Endothelial cell of umbilical vein (primary cell): ENCODE measurements at regions not wholly inside any gene's neighbourhood (a gene's known extent, or its start where the extent isn't known, plus 50 kb on each side); places are given as distances from the start of the nearest gene placed in this dataset.

Source experiments
- BruUV-seq: library from RNA; stranded (reverse); fragments of 400-500 nt; replicated peaks from 2 replicates; lab custom pipeline; 2021; lab: Mats Ljungman, UMichigan
- CTCF ChIA-PET: fragments of 300-600, 350-600 bp; sonication (Branson Sonifier 250); formaldehyde crosslinking; loops from one replicate; lab custom pipeline; 2021; ENCODE audit warnings: antibody characterized with exemption, inconsistent platforms; lab: Charles Lee
- POLR2A ChIA-PET: fragments of 300-600, 350-600 bp; sonication (Branson Sonifier 250); formaldehyde crosslinking; loops from one replicate; lab custom pipeline; 2021; ENCODE audit warnings: antibody characterized with exemption, inconsistent platforms; lab: Charles Lee
- DNase-seq: peaks from one replicate; pipeline ENCODE4 v3.0.0-alpha.2; 2011; ENCODE audit warnings: low read depth, low spot score
- FAIRE-seq: peaks from 2 replicates; lab custom pipeline; 2011; peaks lifted over from hg19 to GRCh38; lab: Jason Lieb, UNC
- H2AFZ ChIP-seq: 2 replicates; pipeline ENCODE4 v1.6.0; 2012; ENCODE audit warnings: low read depth, low read length, control low read depth, inconsistent platforms
- H3K27ac ChIP-seq: 2 replicates; pipeline ENCODE4 v1.5.1; 2011; ENCODE audit warnings: low read depth, mild to moderate bottlenecking, control low read depth, low read length, moderate library complexity; ENCODE audit not compliant: insufficient read depth
- H3K27me3 ChIP-seq, 2 experiments: 2 replicates each; pipeline versions ENCODE4 v1.6.0 to v1.6.1; 2011; ENCODE audit warnings: low read length in 2 of 2, mixed read lengths in 1 of 2; ENCODE audit not compliant: control insufficient read depth in 2 of 2, insufficient read depth in 2 of 2
- H3K36me3 ChIP-seq, 2 experiments: 2 replicates in 1 of 2; 3 replicates in 1 of 2; pipeline ENCODE4 v1.5.1; 2011; ENCODE audit warnings: low read length in 2 of 2, mild to moderate bottlenecking in 1 of 2, moderate library complexity in 1 of 2; ENCODE audit not compliant: control insufficient read depth in 2 of 2, insufficient read depth in 2 of 2; ENCODE audit errors: extremely low read depth in 1 of 2
- H3K4me1 ChIP-seq: 3 replicates; pipeline ENCODE4 v1.5.1; 2011; ENCODE audit warnings: mild to moderate bottlenecking, low read length; ENCODE audit not compliant: control insufficient read depth, insufficient read depth; ENCODE audit errors: extremely low read depth
- H3K4me2 ChIP-seq: 2 replicates; pipeline ENCODE4 v1.6.1; 2011; ENCODE audit warnings: low read length, control low read depth, mixed read lengths; ENCODE audit not compliant: insufficient read depth
- H3K4me3 ChIP-seq, 3 experiments: fragments of 200-600 bp in 1 of 3; sonication (generic), shearing (Covaris generic) in 1 of 3; replicated peaks in 1 of 3; 2 replicates each; pipeline ENCODE4 v1.5.1; 2011 to 2016; ENCODE audit warnings: control low read depth in 3 of 3, low read length in 3 of 3, mild to moderate bottlenecking in 2 of 3, inconsistent platforms in 1 of 3, low read depth in 1 of 3, moderate library complexity in 1 of 3; ENCODE audit not compliant: insufficient read depth in 1 of 3
- H3K79me2 ChIP-seq: 2 replicates; pipeline ENCODE4 v1.6.0; 2012; ENCODE audit warnings: low read length, inconsistent platforms; ENCODE audit not compliant: control insufficient read depth, insufficient read depth
- H3K9ac ChIP-seq: replicated peaks from 2 replicates; pipeline ENCODE3; 2011; ENCODE audit warnings: low read length, control low read depth; ENCODE audit not compliant: insufficient read depth; ENCODE audit errors: extremely low read depth
- H3K9me1 ChIP-seq: replicated peaks from 3 replicates; pipeline ENCODE4 v1.6.0; 2011; ENCODE audit warnings: mild to moderate bottlenecking, low read length; ENCODE audit not compliant: control insufficient read depth, insufficient read depth; ENCODE audit errors: extremely low read depth
- H3K9me3 ChIP-seq: replicated peaks from 2 replicates; pipeline ENCODE4 v1.5.1; 2012; ENCODE audit warnings: low read length, inconsistent platforms; ENCODE audit not compliant: control insufficient read depth, insufficient read depth
- H4K20me1 ChIP-seq: replicated peaks from 2 replicates; pipeline ENCODE3; 2011; ENCODE audit warnings: mild to moderate bottlenecking, low read length; ENCODE audit not compliant: control insufficient read depth, insufficient read depth; ENCODE audit errors: extremely low read depth
- EZH2 ChIP-seq: IDR thresholded peaks from 2 replicates; pipeline ENCODE4 v1.6.1; 2012; ENCODE audit warnings: borderline replicate concordance, low read depth, mild to moderate bottlenecking, moderate library complexity, low read length, inconsistent platforms; ENCODE audit not compliant: severe bottlenecking
- FOS ChIP-seq: IDR thresholded peaks from 2 replicates; pipeline ENCODE4 v1.6.1; 2011; ENCODE audit warnings: mild to moderate bottlenecking, low read length, moderate library complexity, borderline replicate concordance; ENCODE audit not compliant: insufficient read depth
- GATA2 ChIP-seq: IDR thresholded peaks from 2 replicates; pipeline ENCODE4 v1.7.0; 2011; ENCODE audit warnings: low read depth, mild to moderate bottlenecking, moderate library complexity, mixed read lengths, low read length; ENCODE audit not compliant: insufficient read length, insufficient read depth
- JUN ChIP-seq: IDR thresholded peaks from 2 replicates; pipeline ENCODE4 v1.6.1; 2011; ENCODE audit warnings: borderline replicate concordance, low read depth; ENCODE audit not compliant: insufficient read length, insufficient read depth
- MYC ChIP-seq: IDR thresholded peaks from one replicate; pipeline ENCODE4 v1.6.1; 2011; ENCODE audit warnings: mild to moderate bottlenecking, low read depth, low read length
- POLR2A ChIP-seq: IDR thresholded peaks from 2 replicates; pipeline ENCODE4 v1.6.1; 2012; ENCODE audit warnings: low read depth, mild to moderate bottlenecking, control low read depth, low read length
- POLR2AphosphoS5 ChIP-seq: IDR thresholded peaks from 2 replicates; pipeline ENCODE4 v1.6.1; 2012; ENCODE audit warnings: low read depth, mild to moderate bottlenecking, control low read depth, low read length, moderate library complexity; ENCODE audit not compliant: insufficient read depth
- dilution Hi-C: fragments of 300-500 bp; cut with MboI; formaldehyde crosslinking; loops from one replicate; pipeline ENCODE4 v1.15.0; 2019; ENCODE audit warnings: low sequenced_read_pairs; ENCODE audit not compliant: extremely low pct_ligation_motif_present
- intact Hi-C: fragments of 100-400 bp; cut with micrococcal nuclease; formaldehyde crosslinking; loops from one replicate; pipeline ENCODE4 v1.10.0; 2022
- TF ChIP-seq, protein P1 (sequence below): IDR thresholded peaks from 2 replicates; pipeline ENCODE4 v1.6.1; 2011; ENCODE audit not compliant: insufficient read depth, insufficient read length
- TF ChIP-seq, protein P2 (sequence below), 2 donors: IDR thresholded peaks; 1 replicate in 1 of 2; 2 replicates in 1 of 2; pipeline ENCODE4 v1.5.1; 2011; ENCODE audit warnings: low read length in 2 of 2, mild to moderate bottlenecking in 2 of 2, moderate library complexity in 2 of 2, control low read depth in 1 of 2, inconsistent platforms in 1 of 2, low read depth in 1 of 2; ENCODE audit not compliant: insufficient read depth in 1 of 2; ENCODE audit errors: extremely low read depth in 1 of 2

DNA sequence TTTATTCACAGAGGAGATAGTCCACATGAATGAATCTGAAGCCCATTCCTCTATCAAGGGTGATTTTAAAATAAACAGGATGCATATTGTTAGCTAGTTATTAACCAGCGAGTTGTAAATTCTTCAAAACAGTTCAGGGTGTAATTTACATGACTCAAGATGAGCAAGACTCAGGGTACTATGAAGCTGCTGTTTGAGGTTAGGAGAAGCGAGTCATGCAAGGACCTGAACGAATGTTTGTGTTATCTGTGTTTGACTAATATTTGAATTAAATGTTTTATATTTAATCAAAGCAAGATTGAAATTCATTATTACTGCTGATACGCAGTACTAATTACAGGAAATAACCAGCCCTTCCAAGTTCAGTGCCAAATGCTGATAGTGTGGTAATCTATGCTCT is 191.1 kb downstream of the SAMD5 start:
- POLR2A ChIA-PET: no interaction called here
- no peak overlapping the region for H3K9ac ChIP-seq
- intact Hi-C loops (loop anchor here (5.0 kb wide), 1 partner anchor 168 kb away; no protein-coding TSS in a partner anchor), dilution Hi-C loops (no loop called here)
- H3K79me2 ChIP-seq: no peaks in the 10 kb centered on the region
- H3K27ac ChIP-seq: no peak overlapping the region
- H3K4me3 ChIP-seq: no peak overlapping the region
- H3K36me3 ChIP-seq: no peaks in the 10 kb centered on the region
- H4K20me1 ChIP-seq: no peaks in the 10 kb centered on the region
- peak overlapping the region; percentile 19 for H2AFZ ChIP-seq
- H3K4me1 ChIP-seq: peaks cover 18% of the 10 kb centered on the region
- no peaks in the 10 kb centered on the region for H3K9me1 ChIP-seq
- CTCF ChIA-PET: no interaction called here
- FAIRE-seq (peak; percentile 52), DNase-seq (peak; percentile 55)
- H3K27me3 ChIP-seq: no peaks in the 10 kb centered on the region
- H3K4me2 ChIP-seq: peak overlapping the region; percentile 25
- TF ChIP-seq POLR2A: no peak
- TF ChIP-seq GATA2: peak; percentile 40
- peak; percentile 61 for TF ChIP-seq FOS
- BruUV-seq: no TSS peak
- H3K9me3 ChIP-seq: no peaks in the 10 kb centered on the region

GRCh38 chr6:147700436-147701209 is 192.1 kb downstream of the SAMD5 start:
- CTCF ChIA-PET: interaction anchor here (1.0 to 1.4 kb wide), 3 partner anchors 9 to 194 kb away, joined by 3 read pairs; no protein-coding TSS in a partner anchor
- DNase-seq (peak; percentile 61), FAIRE-seq (peak; percentile 56)
- dilution Hi-C loops: no loop called here
- H3K27me3 ChIP-seq: no peaks in the 10 kb centered on the region
- POLR2A ChIA-PET: no interaction called here
- peak overlapping the region; percentile 70 for H2AFZ ChIP-seq
- peaks cover 18% of the 10 kb centered on the region for H3K4me1 ChIP-seq
- H3K9ac ChIP-seq: no peak overlapping the region
- H3K4me3 ChIP-seq: no peak overlapping the region
- intact Hi-C loops: loop anchor here (5.0 kb wide), 1 partner anchor 167 kb away; no protein-coding TSS in a partner anchor
- peak overlapping the region; percentile 32 for H3K4me2 ChIP-seq
- H3K9me1 ChIP-seq: no peaks in the 10 kb centered on the region
- H4K20me1 ChIP-seq: no peaks in the 10 kb centered on the region
- no peaks in the 10 kb centered on the region for H3K36me3 ChIP-seq
- TF ChIP-seq FOS (no peak), JUN (no peak), MYC (no peak), POLR2AphosphoS5 (no peak), POLR2A (no peak), EZH2 (no peak), GATA2 (no peak)
- TF ChIP-seq, protein P1, sequence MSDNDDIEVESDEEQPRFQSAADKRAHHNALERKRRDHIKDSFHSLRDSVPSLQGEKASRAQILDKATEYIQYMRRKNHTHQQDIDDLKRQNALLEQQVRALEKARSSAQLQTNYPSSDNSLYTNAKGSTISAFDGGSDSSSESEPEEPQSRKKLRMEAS: no peak
- TF ChIP-seq, protein P2, sequence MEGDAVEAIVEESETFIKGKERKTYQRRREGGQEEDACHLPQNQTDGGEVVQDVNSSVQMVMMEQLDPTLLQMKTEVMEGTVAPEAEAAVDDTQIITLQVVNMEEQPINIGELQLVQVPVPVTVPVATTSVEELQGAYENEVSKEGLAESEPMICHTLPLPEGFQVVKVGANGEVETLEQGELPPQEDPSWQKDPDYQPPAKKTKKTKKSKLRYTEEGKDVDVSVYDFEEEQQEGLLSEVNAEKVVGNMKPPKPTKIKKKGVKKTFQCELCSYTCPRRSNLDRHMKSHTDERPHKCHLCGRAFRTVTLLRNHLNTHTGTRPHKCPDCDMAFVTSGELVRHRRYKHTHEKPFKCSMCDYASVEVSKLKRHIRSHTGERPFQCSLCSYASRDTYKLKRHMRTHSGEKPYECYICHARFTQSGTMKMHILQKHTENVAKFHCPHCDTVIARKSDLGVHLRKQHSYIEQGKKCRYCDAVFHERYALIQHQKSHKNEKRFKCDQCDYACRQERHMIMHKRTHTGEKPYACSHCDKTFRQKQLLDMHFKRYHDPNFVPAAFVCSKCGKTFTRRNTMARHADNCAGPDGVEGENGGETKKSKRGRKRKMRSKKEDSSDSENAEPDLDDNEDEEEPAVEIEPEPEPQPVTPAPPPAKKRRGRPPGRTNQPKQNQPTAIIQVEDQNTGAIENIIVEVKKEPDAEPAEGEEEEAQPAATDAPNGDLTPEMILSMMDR (IDR thresholded peaks at IDR 0.05; ENCODE audit: extremely low read depth in 1 of 2, insufficient read depth in 1 of 2, low read depth in 1 of 2, low read length in 2 of 2): no peak
- BruUV-seq: no TSS peak
- H3K9me3 ChIP-seq: no peaks in the 10 kb centered on the region
- no peaks in the 10 kb centered on the region for H3K79me2 ChIP-seq
- H3K27ac ChIP-seq: peak overlapping the region; percentile 35
